Neural progenitor cell (in vitro differentiated cells): ENCODE measurements at regions not wholly inside any gene's neighbourhood (a gene's known extent, or its start where the extent isn't known, plus 50 kb on each side); places are given as distances from the start of the nearest gene placed in this dataset.

Experiments
- EZH2phosphoT487 ChIP-seq: fragments of 200-600 bp; sonication (generic); IDR thresholded peaks from 2 replicates; pipeline ENCODE4 v1.6.1; 2017; ENCODE audit warnings: antibody characterized with exemption
- TF ChIP-seq, protein P1 (sequence below): fragments of 200-600 bp; sonication (generic); IDR thresholded peaks from 2 replicates; pipeline ENCODE4 v1.5.1; 2017; ENCODE audit warnings: antibody characterized with exemption, mild to moderate bottlenecking

DNA sequence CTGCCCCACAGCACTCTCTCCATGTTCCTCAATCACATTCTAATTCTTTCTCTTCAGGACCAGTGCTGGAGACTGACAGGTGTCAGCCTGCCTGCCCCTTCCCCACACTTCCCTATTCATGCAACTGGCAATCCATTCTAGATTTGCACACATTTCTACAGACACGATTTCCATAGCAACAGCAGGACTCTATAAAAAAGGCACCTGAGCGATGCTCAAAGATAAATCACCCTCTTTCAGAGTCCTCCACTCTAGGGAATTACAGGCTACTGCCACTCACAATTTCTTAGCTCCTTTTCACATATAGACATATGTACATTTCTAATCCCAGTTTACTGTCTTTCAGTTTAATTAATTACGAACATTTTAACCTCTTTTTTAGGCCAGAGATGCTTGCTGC is 118.1 kb upstream of the ANKRD1 start:
- TF ChIP-seq, protein P1, sequence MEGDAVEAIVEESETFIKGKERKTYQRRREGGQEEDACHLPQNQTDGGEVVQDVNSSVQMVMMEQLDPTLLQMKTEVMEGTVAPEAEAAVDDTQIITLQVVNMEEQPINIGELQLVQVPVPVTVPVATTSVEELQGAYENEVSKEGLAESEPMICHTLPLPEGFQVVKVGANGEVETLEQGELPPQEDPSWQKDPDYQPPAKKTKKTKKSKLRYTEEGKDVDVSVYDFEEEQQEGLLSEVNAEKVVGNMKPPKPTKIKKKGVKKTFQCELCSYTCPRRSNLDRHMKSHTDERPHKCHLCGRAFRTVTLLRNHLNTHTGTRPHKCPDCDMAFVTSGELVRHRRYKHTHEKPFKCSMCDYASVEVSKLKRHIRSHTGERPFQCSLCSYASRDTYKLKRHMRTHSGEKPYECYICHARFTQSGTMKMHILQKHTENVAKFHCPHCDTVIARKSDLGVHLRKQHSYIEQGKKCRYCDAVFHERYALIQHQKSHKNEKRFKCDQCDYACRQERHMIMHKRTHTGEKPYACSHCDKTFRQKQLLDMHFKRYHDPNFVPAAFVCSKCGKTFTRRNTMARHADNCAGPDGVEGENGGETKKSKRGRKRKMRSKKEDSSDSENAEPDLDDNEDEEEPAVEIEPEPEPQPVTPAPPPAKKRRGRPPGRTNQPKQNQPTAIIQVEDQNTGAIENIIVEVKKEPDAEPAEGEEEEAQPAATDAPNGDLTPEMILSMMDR = no peak
- TF ChIP-seq EZH2phosphoT487 = no peak
